ENCODE measurements at regions not wholly inside any gene's neighbourhood (a gene's known extent, or its start where the extent isn't known, plus 50 kb on each side); places are given as distances from the start of the nearest gene placed in this dataset.

GRCh38 chr16:85520853-85521521, 92.1 kb upstream of the GSE1 start:
- DNase-seq (ENCODE audit: low spot score, unreplicated experiment): peak; percentile 58
- Mint-ChIP-seq H3K4me3 (ENCODE audit: low read depth) (peak overlapping the region; percentile 9), H3K36me3 (ENCODE audit: insufficient read depth) (peaks cover 2% of the 10 kb centered on the region), H3K4me1 (ENCODE audit: low read depth) (peaks cover 33% of the 10 kb centered on the region), H3K9me3 (ENCODE audit: low read depth) (no peaks in the 10 kb centered on the region), H3K27ac (peak overlapping the region; percentile 64), H3K27me3 (no peaks in the 10 kb centered on the region)
- TF ChIP-seq CTCF (IDR thresholded peaks at IDR 0.05; ENCODE audit: unreplicated experiment): no peak

GRCh38 chr16:85521552-85522307, 91.4 kb upstream of the GSE1 start:
- H3K4me3 Mint-ChIP-seq (ENCODE audit: low read depth): no peak overlapping the region
- H3K9me3 Mint-ChIP-seq (ENCODE audit: low read depth): no peaks in the 10 kb centered on the region
- TF ChIP-seq CTCF (IDR thresholded peaks at IDR 0.05; ENCODE audit: unreplicated experiment): no peak
- no peak overlapping the region for H3K27ac Mint-ChIP-seq
- H3K36me3 Mint-ChIP-seq (ENCODE audit: insufficient read depth): peaks cover 2% of the 10 kb centered on the region
- H3K27me3 Mint-ChIP-seq: no peaks in the 10 kb centered on the region
- peaks cover 38% of the 10 kb centered on the region for H3K4me1 Mint-ChIP-seq (ENCODE audit: low read depth)
- DNase-seq (ENCODE audit: low spot score, unreplicated experiment): no peak

- H3K36me3 Mint-ChIP-seq (ENCODE audit: insufficient read depth): peaks cover 2% of the 10 kb centered on the region
- DNase-seq (ENCODE audit: low spot score, unreplicated experiment): no peak
- H3K9me3 Mint-ChIP-seq (ENCODE audit: low read depth): no peaks in the 10 kb centered on the region
- TF ChIP-seq CTCF (IDR thresholded peaks at IDR 0.05; ENCODE audit: unreplicated experiment): no peak
- peaks cover 41% of the 10 kb centered on the region for H3K4me1 Mint-ChIP-seq (ENCODE audit: low read depth)
- no peak overlapping the region for H3K27ac Mint-ChIP-seq
- H3K4me3 Mint-ChIP-seq (ENCODE audit: low read depth): no peak overlapping the region
- H3K27me3 Mint-ChIP-seq: no peaks in the 10 kb centered on the region
Measured at GRCh38 chr16:85522308-85522841, 90.7 kb upstream of the GSE1 start.

GRCh38 chr16:85522842-85523601, 90.1 kb upstream of the GSE1 start:
- DNase-seq (ENCODE audit: low spot score, unreplicated experiment): no peak
- peak overlapping the region; percentile 17 for H3K27ac Mint-ChIP-seq

More at GRCh38 chr16:85522842-85523601, 90.1 kb upstream of the GSE1 start:
- no peaks in the 10 kb centered on the region for H3K9me3 Mint-ChIP-seq (ENCODE audit: low read depth)
- no peak overlapping the region for H3K4me3 Mint-ChIP-seq (ENCODE audit: low read depth)
- H3K27me3 Mint-ChIP-seq: peaks cover 4% of the 10 kb centered on the region
- H3K36me3 Mint-ChIP-seq (ENCODE audit: insufficient read depth): peaks cover 2% of the 10 kb centered on the region
- peaks cover 46% of the 10 kb centered on the region for H3K4me1 Mint-ChIP-seq (ENCODE audit: low read depth)
- no peak for TF ChIP-seq CTCF (IDR thresholded peaks at IDR 0.05; ENCODE audit: unreplicated experiment)
